ENCODE measurements at regions not wholly inside any gene's neighbourhood (a gene's known extent, or its start where the extent isn't known, plus 50 kb on each side); places are given as distances from the start of the nearest gene placed in this dataset.

DNA sequence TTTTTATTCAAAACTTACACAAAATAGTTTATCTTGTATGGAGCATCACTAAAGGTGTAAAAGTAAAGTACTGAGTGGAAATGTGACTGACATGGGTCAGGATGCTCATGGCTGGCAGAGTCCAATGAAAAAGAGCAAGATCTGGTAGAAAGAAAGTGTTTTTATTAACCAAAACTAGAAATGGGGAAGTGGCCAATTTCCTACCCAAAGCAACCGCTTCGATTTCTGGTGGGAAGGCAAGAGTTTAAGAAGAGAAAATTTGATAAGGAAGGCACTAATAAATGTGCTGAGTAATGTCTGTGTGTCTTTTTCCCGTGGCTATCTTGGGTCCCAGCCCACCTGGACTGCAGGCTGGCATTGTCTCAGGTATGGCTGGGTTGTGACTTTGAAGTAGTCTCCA is 277.7 kb downstream of the ANKRD7 start:
- no peak overlapping the region for H3K27ac ChIP-seq (ENCODE audit: low read depth in 1 of 2, low read length in 2 of 2)
- H3K4me1 ChIP-seq (ENCODE audit: control insufficient read depth in 4 of 4, insufficient read depth in 4 of 4, low read length in 3 of 4) = no peaks in the 10 kb centered on the region
- H3K4me3 ChIP-seq (ENCODE audit: low read depth in 1 of 3, low read length in 3 of 3) = no peak overlapping the region
- no peaks in the 10 kb centered on the region for H3K27me3 ChIP-seq (ENCODE audit: control insufficient read depth in 4 of 4, insufficient read depth in 4 of 4, low read length in 3 of 4)
- H3K9me3 ChIP-seq (ENCODE audit: control insufficient read depth in 4 of 4, low read length in 3 of 4) = no peaks in the 10 kb centered on the region
- no peaks in the 10 kb centered on the region for H3K36me3 ChIP-seq (ENCODE audit: control insufficient read depth in 4 of 4, insufficient read depth in 3 of 4, low read depth in 1 of 4, low read length in 3 of 4)
- 46% methylated on average over 3 of the region's 3 CpGs for WGBS
- H3K9ac ChIP-seq (ENCODE audit: low read depth in 1 of 2, low read length in 2 of 2) = no peak overlapping the region
- TF ChIP-seq RXRA (IDR thresholded peaks at IDR 0.05) (no peak), HNF4A (conservative IDR thresholded peaks at IDR 0.05) (no peak), EGR1 (IDR thresholded peaks at IDR 0.05; ENCODE audit: low read depth in 2 of 2) (no peak), TAF1 (conservative IDR thresholded peaks at IDR 0.05) (no peak), HNF4G (IDR thresholded peaks at IDR 0.05) (no peak), FOXA2 (IDR thresholded peaks at IDR 0.05) (no peak), FOXA1 (IDR thresholded peaks at IDR 0.05) (no peak), RAD21 (IDR thresholded peaks at IDR 0.05) (no peak)
- TF ChIP-seq, protein P1, sequence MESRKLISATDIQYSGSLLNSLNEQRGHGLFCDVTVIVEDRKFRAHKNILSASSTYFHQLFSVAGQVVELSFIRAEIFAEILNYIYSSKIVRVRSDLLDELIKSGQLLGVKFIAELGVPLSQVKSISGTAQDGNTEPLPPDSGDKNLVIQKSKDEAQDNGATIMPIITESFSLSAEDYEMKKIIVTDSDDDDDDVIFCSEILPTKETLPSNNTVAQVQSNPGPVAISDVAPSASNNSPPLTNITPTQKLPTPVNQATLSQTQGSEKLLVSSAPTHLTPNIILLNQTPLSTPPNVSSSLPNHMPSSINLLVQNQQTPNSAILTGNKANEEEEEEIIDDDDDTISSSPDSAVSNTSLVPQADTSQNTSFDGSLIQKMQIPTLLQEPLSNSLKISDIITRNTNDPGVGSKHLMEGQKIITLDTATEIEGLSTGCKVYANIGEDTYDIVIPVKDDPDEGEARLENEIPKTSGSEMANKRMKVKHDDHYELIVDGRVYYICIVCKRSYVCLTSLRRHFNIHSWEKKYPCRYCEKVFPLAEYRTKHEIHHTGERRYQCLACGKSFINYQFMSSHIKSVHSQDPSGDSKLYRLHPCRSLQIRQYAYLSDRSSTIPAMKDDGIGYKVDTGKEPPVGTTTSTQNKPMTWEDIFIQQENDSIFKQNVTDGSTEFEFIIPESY (IDR thresholded peaks at IDR 0.05) = no peak
- TF ChIP-seq, protein P2, sequence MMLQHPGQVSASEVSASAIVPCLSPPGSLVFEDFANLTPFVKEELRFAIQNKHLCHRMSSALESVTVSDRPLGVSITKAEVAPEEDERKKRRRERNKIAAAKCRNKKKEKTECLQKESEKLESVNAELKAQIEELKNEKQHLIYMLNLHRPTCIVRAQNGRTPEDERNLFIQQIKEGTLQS (IDR thresholded peaks at IDR 0.05) = no peak
- TF ChIP-seq, protein P3, sequence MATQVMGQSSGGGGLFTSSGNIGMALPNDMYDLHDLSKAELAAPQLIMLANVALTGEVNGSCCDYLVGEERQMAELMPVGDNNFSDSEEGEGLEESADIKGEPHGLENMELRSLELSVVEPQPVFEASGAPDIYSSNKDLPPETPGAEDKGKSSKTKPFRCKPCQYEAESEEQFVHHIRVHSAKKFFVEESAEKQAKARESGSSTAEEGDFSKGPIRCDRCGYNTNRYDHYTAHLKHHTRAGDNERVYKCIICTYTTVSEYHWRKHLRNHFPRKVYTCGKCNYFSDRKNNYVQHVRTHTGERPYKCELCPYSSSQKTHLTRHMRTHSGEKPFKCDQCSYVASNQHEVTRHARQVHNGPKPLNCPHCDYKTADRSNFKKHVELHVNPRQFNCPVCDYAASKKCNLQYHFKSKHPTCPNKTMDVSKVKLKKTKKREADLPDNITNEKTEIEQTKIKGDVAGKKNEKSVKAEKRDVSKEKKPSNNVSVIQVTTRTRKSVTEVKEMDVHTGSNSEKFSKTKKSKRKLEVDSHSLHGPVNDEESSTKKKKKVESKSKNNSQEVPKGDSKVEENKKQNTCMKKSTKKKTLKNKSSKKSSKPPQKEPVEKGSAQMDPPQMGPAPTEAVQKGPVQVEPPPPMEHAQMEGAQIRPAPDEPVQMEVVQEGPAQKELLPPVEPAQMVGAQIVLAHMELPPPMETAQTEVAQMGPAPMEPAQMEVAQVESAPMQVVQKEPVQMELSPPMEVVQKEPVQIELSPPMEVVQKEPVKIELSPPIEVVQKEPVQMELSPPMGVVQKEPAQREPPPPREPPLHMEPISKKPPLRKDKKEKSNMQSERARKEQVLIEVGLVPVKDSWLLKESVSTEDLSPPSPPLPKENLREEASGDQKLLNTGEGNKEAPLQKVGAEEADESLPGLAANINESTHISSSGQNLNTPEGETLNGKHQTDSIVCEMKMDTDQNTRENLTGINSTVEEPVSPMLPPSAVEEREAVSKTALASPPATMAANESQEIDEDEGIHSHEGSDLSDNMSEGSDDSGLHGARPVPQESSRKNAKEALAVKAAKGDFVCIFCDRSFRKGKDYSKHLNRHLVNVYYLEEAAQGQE (IDR thresholded peaks at IDR 0.05) = no peak
- TF ChIP-seq, protein P4, sequence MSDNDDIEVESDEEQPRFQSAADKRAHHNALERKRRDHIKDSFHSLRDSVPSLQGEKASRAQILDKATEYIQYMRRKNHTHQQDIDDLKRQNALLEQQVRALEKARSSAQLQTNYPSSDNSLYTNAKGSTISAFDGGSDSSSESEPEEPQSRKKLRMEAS (IDR thresholded peaks at IDR 0.05) = no peak
- DNase-seq (ENCODE audit: low spot score) = no peak

DNA sequence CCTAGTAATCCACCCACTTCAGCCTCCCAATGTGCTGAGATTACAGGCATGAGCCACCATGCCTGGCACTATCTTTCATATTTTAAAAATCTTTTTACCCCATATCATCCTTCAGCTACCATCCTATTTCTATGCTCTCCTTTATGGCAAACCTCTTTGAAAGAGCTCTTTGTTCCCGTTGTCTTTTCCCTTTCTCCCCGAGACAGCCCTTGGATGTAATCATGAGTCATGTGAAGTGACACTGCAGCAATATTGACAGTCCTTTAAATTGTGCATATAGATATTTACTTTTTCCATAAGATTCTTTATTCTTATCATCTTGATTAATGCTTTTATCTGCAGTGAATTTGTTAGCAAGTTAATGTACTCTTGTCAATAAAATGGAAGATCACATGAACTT is 286.6 kb downstream of the ANKRD7 start:
- no peak overlapping the region for H3K4me3 ChIP-seq (ENCODE audit: low read depth in 1 of 3, low read length in 3 of 3)
- H3K9me3 ChIP-seq (ENCODE audit: control insufficient read depth in 4 of 4, low read length in 3 of 4) = no peaks in the 10 kb centered on the region
- H3K27me3 ChIP-seq (ENCODE audit: control insufficient read depth in 4 of 4, insufficient read depth in 4 of 4, low read length in 3 of 4) = no peaks in the 10 kb centered on the region
- no peaks in the 10 kb centered on the region for H3K4me1 ChIP-seq (ENCODE audit: control insufficient read depth in 4 of 4, insufficient read depth in 4 of 4, low read length in 3 of 4)
- no peak for TF ChIP-seq FOXA2 (IDR thresholded peaks at IDR 0.05)
- no peak for TF ChIP-seq YY1 (IDR thresholded peaks at IDR 0.05)
- TF ChIP-seq, protein P4 (IDR thresholded peaks at IDR 0.05) = no peak
- TF ChIP-seq, protein P1 (IDR thresholded peaks at IDR 0.05) = no peak
- no peak for TF ChIP-seq HNF4A (conservative IDR thresholded peaks at IDR 0.05)
- no peak for TF ChIP-seq EGR1 (IDR thresholded peaks at IDR 0.05; ENCODE audit: low read depth in 2 of 2)
- TF ChIP-seq, protein P3 (IDR thresholded peaks at IDR 0.05) = no peak
- no peak for TF ChIP-seq GABPA (IDR thresholded peaks at IDR 0.05 in 1 of 2, conservative IDR thresholded peaks at IDR 0.05 in 1 of 2)
- no peak for TF ChIP-seq RXRA (IDR thresholded peaks at IDR 0.05)
- TF ChIP-seq NR2F2 (IDR thresholded peaks at IDR 0.05) = no peak
- TF ChIP-seq TAF1 (conservative IDR thresholded peaks at IDR 0.05) = no peak
- H3K27ac ChIP-seq (ENCODE audit: low read depth in 1 of 2, low read length in 2 of 2) = no peak overlapping the region
- WGBS = 80% methylated on average over 2 of the region's 2 CpGs
- no peak overlapping the region for H3K9ac ChIP-seq (ENCODE audit: low read depth in 1 of 2, low read length in 2 of 2)
- no peak for DNase-seq (ENCODE audit: low spot score)
- no peaks in the 10 kb centered on the region for H3K36me3 ChIP-seq (ENCODE audit: control insufficient read depth in 4 of 4, insufficient read depth in 3 of 4, low read depth in 1 of 4, low read length in 3 of 4)

All from liver (tissue), 7 donors.